Midbrain (tissue), 1 donor: ENCODE measurements at regions not wholly inside any gene's neighbourhood (a gene's known extent, or its start where the extent isn't known, plus 50 kb on each side); places are given as distances from the start of the nearest gene placed in this dataset.
"Not testable (repeated sequence)": the region's sequence is repeated elsewhere in the genome, so short reads cannot be mapped to it uniquely, and the experiment has no call there.

Experiments used
- DNase-seq: peaks from one replicate; lab custom pipeline; 2025; lab: John Stamatoyannopoulos, UW

DNA sequence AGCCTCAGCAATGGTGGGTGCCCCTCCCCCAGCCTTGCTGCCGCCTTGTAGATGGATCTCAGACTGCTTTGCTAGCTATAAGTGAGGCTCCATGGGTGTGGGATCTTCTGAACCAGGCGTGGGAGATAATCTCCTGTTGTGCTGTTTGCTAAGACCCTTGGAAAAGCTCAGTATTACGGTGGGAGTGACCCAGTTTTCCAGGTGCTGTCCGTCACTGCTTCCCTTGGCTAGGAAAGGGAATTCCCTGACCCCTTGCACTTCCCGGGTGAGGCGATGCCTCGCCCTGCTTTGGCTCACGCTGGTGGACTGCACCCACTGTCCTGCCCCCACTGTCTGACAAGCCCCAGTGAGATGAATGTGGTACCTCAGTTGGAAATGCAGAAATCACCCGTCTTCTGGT, 411.2 kb downstream of the RAB38 start:
- not testable (repeated sequence) for DNase-seq

DNA sequence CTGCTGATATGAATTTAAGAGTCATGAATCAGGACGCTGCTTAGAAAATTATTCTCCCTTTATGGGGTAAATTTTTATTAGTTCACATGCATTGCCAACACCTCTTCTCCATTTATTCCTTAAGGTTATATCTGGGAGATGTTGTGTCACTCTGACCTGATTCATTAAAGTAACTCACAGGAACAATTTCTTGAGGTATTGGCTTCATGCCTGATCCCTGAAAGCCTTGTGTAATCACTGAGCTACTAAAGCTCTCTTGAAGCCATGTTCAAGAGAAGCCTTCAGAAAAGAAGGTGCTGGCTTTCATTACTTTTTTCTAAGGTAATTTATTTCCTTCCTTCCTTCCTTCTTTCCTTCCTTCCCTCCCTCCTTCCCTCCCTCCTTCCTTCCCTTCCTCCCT, 420.6 kb downstream of the RAB38 start:
- no peak for DNase-seq

DNA sequence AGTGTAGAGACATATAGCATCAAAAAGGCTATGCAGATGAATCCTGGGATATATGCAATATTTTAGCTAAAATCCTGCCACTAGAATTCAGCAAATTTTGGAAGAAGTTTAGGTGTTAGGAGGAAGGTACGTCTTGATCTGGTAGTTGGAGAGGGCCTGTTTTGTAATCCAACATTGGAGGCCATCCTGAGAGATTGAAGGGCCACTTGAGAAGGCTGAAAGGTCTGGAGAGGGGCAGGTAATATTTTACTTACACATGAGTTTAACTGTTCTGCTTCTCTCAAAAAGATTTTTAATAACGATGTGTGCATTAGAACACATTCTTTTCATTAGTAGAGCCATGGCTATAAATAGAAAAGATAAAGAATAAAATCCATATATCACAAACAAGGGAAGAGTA, 422.1 kb downstream of the RAB38 start:
- DNase-seq = no peak

DNA sequence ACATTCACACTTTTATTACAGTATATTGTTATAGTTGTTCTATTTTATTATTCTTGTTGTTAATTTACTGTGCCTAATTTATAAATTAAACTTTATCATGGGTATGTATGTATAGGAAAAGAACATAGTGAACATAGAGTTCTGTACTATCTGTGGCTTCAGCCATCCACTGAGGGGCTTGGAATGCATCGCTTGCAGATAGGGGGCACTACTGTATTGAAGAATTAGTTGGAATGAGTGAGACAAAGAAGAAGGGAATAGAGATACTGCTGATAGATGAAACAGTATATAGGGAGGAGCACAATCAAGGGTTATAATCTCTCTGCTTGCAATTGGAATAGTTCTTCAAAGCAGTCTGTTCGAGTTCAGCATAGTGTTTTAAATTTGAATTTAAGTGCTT, 432.2 kb downstream of the RAB38 start:
- no peak for DNase-seq

DNA sequence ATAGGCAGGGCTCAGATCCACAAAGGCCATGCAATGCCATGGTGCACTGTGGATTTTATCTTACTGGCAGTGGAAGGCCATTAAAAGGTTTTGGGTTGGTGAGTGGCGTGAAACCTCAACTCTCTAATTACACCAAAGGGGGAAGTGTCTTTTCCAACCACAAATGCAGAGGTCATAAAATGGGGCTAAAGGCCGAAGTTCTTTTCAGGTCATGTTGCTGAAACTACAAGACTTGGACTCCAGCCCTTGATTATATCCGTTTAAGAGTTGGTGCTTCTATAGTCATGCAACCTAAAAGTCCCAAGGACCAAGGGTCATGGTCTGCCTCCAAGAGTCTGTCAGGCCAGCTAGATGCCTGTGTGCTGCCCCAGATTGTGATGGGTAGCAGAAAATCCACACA, 434.3 kb downstream of the RAB38 start:
- DNase-seq = no peak

DNA sequence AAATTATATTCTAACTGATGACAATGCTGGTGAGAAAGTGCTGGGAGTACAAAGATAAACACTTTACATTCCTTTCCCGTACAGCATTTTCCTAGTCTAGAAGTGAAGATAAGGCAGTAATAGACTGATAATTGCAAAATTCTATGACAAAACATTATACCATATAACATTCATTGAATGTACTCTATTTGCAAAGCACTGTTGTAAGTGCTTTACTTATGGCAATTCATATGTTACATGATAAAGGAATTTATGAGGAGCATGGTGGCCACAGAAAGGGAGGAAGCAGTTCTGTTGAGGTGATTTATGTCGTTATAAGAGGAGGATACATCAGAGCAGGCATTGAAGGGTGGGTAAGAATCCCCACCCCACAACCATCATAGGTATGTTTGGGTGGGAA, 434.8 kb downstream of the RAB38 start:
- DNase-seq = no peak

DNA sequence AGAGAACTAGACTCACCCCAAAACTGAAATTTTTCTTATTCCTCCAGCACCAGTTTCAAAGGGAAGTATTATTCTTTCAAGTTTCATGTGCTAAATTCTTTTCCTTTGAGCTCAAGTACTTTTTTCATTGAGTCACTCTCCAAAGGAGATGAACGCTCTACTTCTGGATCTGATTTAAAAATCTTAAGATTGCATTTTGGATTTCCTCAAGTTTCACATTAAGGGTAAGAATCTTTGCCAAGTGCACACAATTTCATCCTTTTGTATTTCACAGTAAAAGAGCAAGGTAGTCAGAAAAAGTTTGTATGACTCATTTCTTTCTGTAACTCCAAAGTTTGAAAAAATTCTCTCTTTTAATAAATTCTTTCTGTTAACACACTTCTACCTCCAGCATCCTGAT, 435.5 kb downstream of the RAB38 start:
- no peak for DNase-seq

DNA sequence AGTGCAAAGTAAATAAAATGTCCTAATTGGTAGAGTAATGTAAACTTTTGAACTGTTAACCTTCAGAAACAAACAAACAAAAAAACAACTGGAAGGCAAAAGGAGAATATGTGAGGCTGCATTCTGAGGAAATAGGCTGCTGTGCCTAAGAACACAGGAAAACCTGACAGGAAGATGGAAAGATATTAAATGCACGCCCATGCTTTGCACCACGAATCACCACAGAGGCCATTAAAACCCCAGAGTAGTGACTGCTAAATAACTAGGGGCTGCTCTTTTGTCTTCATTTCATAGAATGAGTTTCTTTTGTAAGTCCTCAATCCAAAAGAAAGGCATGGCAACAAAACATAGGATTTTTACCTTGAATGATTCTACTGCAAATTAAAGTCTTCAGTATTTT, 436.0 kb downstream of the RAB38 start:
- DNase-seq = no peak

DNA sequence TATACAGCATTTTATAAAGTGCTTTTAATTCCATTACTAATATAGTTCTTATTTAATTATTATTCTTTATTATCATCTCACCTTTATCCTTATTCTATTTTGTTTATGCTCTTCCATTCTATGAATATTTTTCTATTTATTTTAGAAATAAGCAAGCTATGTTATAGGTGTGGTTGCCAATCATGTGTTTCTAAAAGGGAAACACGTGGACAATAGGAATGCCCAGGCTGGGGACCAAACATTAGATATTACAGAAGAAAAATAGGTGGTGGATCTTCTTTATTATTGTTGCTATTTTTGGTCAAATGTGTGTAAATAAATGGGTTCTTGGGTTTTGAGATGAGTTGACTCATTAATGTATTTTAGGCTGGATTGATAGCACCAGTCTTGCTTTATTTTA, 438.3 kb downstream of the RAB38 start:
- no peak for DNase-seq

DNA sequence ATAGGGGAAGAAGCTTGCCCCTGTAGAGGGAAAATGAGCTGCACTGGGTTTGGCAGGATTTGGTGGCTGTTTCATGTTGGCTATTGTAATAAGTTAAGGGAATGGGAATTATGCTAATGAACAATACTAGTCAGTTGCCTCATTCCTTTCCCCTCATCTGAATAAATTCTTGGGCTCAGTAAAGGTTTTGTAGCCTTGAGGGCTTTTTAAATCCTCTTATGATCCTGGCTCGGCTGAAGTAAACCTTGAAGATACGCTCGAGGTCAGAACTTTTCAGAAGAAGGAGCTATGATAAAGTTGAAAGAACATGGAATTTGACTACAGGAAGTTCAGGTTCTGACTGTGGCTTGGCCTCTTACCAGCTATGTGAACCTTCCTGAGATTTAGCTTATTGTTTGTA, 448.7 kb downstream of the RAB38 start:
- no peak for DNase-seq

DNA sequence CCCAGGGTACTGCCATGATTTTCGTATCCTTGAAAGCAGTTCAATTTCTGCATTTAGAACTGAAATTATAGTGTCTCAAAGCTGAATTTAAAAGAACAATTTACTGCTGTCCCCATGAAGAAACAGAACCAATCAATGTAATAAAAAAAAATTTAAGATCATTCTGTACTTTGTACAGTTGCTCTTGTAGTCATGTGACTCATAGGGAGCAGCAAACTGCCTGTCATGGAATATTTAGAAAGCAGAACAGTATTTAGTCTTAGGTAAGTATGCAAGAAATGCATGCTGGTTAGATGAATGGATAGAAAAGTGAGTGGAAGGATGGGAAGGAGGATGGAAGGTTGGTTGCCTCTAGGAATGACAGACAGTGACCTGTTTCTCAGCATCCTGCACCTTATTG, 450.9 kb downstream of the RAB38 start:
- no peak for DNase-seq

DNA sequence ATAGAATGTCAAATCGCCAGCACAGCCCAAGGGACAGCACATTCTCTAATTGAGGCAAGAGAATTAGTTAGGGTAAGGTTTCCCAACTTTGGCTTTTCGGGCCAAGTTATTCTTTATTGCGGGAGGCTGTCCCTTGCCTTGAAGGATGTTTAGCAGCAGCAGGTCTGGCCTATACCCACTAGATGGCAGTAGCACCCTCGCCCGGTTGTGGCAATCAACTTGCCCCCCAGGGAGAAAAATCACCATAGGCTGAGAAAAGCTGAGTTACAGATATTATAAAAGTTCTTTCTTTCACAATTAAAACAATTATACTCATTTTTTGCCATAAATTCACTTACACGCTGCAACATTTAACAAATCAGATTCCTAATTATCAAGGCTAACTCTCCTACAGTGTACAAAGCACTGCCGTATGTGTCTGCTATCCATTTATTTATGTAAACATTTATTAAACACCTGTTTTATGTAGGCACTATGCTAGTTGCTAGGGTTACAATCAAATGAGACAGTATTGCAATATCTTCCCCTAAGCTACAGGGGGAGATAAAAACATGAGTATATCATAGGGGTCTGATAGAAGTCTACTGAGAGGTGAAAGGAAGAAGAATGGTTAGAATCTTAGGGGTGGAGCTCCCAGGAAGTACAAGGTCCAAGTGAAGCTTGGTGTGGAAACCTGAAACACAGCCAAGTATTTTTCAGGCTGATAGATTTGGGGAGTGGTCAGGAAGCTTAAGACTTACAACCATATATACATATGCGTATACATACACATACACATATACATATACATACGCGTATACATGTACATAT, 452.3 kb downstream of the RAB38 start:
- no peak for DNase-seq

DNA sequence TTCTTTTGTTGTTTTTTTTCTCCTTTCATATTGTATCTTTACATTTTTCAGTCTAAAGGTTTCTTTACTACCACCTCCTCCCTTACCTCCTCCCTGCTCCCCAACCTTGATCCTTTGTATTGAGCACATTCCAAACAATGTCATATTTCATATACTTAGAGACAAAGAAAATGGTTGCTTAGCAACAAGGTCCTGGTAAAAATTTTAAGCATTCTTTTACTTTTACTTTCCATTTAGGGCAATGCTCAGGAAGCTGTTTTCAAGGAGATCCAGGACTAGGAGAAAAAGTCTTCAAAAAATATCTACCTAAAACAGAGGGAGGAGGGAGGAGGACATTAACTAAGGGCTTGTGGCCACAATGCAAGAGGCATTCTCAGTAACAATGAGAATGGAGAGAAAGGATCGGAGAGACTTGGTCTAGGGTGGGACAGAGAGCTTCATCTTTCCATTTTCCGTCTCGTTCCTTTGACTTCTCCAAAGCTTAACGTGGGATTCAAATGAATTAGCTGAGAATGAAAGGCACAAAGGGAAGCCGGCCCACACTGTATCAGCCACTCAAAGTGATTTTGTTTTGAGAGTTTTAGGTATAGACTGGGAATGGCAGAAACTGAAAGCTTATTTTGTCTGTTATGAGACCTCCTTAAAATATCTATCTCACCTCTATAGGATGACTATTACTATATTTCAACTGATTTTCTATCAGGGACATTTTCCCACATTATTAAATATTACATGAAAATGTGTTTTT, 455.7 kb downstream of the RAB38 start:
- no peak for DNase-seq

DNA sequence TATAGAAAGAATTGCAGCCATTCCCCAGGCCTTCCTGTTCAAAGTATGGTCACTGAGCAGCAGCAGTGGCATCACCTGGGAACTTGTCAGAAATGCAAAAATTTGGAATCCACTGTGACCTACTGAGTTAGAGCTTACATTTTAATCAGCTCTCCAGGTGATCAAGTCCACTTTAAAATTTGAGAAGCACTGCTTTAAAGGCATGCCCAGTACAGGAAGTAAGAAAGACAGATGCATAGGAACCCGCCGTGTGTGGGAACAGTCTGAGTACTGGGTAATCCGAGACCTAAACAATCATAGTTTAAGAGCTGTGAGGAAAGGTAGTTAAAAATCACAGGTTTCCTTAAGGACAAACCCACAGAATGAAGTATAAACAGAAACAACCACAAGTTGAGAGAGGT, 462.4 kb downstream of the RAB38 start:
- DNase-seq = no peak

DNA sequence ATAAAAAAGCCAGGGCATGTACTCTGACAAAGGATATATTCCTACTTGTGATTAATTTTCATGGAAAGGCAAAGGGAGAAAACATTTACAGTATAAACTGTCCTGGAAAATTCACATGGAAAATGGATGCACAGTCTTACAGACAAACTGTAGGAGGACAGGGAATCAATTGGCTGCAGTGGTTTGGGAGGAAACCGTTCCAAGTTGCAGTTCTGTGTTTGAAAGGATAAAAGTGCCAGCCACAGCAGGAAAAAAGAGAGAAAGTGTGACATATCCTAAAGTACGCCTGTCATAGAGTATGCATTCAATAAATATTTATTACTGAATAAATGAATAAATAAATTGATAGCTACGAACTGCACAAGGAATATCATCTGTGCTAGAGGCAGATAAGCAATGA, 462.9 kb downstream of the RAB38 start:
- DNase-seq = no peak

DNA sequence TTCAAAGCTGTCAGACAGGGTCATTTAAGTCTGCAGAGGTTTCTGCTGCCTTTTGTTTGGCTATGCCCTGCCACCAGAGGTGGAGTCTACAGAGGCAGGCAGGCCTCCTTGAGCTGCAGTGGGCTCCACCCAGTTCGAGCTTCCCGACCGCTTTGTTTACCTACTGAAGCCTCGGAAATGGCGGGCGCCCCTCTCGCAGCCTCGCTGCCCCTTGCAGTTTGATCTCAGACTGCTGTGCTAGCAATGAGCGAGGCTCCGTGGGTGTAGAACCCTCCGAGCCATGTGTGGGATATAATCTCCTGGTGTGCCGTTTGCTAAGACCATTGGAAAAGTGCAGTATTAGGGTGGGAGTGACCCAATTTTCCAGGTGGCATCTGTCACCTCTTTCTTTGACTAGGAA, 471.7 kb downstream of the RAB38 start:
- not testable (repeated sequence) for DNase-seq

DNA sequence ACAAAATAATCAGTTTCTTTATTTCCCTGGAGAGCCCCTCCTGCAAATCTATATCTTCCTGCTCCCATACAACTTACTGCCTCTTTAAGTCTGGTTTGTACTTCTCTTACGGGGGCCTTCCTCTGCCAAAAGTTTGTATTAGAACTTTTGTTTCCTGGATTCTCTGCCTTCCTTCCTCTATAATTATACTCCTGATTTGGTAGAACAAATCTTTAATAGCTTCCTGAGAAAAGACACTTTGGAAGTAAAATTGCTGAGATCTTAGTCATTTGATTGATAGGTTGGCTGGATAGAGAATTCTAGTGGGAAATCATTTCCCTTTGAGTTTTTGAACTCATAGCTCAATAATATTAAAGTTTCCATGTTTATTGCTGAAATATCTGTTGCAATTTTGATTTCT, 499.2 kb downstream of the RAB38 start:
- DNase-seq = no peak

DNA sequence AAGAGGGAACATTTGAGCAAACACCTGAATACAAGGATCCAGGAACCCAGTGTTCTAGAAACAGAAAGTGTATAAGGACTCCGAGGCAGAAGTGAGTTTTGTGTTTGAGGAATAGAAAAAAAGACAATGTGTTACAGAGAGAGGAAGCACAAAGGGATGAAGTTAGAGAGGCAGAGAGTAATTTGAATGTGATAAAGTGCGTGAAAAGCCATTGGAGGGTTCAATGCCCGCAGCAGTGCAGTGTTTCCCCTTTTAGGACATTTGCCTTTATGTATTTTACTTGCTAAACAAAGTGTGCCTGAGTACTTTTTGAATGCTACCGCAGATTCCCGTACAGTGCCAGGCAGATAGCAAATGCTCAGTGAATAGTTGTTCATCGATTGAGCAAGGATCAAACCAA, 508.5 kb downstream of the RAB38 start:
- no peak for DNase-seq

DNA sequence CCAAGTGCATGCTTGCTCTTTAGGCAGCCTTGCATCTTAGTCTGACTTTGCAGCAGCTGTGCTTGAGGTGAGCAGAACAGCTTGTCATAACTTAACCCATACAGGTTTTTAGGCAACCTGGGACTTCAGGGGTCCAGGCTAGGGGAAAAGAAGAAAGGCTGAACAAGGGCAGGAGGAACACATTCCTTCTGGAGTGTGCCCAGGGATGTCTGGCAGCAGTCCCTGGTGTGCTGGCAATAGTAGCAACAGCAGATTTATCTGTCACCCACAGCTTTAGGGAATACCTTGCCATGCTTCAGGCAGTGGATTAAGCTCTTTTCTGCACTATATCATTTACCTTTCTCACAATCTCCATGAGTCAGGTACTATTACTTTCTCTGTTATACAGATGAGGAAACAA, 513.0 kb downstream of the RAB38 start:
- DNase-seq = no peak

DNA sequence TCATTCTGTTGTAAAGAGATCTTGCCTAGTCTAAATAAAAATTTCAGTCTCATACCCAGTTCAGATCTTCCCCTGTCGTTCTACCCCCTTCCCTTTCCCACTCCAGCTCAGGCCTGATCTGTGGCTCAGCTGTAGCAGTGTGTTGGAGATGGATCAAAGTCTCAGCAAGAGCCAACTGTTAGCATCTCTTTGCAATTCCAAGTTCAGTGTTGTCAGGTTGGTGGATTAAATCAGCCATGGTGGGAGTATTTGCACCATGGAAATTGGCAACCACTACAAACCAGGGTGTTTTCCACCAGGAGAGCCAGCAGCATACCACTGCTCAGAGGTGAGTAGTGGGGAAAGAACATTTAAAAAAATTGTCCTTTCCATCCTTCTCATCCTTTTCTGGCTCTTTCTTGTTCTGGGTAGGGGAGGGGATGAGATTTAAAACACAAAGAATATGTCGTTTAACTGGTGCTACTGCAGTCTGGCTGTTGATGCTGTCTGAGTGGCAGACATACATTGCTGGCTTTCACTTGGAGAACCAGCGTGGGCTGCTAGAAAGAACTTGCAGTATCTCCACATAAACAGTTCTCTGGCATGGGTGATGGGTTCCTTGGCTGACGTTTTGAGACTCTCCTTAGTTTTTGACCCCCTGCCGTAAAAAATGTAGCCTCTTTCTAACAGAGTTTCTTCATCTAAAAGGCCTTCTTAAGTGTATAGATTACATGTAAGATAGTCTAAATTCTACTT, 514.1 kb downstream of the RAB38 start:
- DNase-seq = no peak

DNA sequence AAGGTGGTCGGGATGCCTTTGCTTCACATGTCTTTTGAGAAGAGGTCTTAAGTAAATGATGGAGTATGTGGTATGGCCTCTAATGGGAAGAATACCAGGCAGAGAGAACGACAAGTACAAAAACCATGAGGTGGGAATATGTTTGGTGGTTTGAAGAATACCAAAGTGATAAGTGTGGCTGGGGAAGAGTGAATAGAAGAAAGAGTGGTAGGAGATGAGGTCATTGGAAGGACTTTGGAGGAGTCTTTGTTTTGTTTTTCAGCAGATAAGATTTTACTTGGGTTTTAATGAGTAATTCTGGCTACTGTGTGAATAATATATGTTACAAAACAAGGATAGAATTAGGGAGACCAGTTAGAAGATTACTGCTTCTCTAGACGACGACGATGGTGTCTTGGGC, 515.4 kb downstream of the RAB38 start:
- DNase-seq = no peak

DNA sequence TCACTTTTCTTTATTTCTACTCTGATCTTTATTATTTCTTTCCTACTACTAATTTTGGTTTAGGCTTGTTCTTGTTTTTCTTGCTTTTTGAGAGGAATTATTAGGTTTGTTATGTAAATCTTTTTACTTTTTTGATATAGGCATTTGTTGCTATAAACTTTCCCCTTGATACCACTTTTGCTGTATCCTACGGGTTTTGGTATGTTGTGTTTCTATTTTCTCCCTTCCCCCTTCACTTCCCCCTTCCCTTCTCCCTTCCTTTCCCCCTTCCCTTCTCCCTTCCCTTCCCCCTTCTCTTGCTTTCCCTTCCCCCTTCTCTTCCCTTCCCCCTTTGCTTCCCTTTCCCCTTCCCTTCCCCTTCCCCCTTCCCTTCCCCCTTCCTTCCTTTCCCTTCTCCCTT, 529.6 kb downstream of the RAB38 start:
- no peak for DNase-seq

DNA sequence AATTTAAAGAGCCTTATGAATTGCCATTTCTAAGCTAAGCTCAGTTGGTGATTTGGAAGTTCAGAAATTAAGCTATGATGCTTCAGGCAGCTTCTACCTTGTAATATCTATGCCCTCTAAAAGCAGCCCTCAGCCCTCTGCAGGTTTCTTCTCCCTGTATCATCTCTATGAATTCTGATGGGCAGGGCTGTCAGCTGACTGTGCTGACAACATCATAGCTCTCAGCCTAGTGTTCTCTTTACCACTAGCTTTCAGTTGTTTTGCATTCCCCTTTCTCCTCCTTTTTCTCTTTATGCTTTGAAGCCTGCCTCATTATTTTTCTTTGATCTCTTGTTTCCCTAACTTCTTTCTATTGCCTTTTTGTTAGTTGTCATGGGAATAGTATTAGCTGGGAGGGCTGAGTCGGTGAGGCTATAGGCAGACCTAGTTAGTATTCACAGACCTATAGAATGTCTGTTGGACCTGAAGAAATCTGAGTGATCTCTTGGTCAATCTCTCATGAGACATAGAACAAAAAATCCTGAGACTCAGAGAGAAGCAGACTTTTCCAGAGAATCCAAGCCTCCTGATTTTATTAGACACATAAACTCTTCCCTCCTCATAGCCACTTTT, 535.4 kb downstream of the RAB38 start:
- DNase-seq = no peak
